CD8-positive, alpha-beta memory T cell (primary cell): ENCODE measurements at regions not wholly inside any gene's neighbourhood (a gene's known extent, or its start where the extent isn't known, plus 50 kb on each side); places are given as distances from the start of the nearest gene placed in this dataset.

Source experiments
- CTCF ChIA-PET: fragments of 350-600 bp; sonication (Branson Sonifier 250); formaldehyde crosslinking; loops from one replicate; lab custom pipeline; 2021; ENCODE audit warnings: antibody characterized with exemption; lab: Charles Lee
- POLR2A ChIA-PET: fragments of 350-600 bp; sonication (Branson Sonifier 250); formaldehyde crosslinking; loops from one replicate; lab custom pipeline; 2021; ENCODE audit warnings: antibody characterized with exemption; lab: Charles Lee
- DNase-seq, 5 donors: peaks; one replicate each; pipeline versions ENCODE4 v3.0.0 to v3.0.0-alpha.2; 2020 to 2022; ENCODE audit warnings: mixed read lengths in 1 of 5
- H3K27ac ChIP-seq: one replicate; pipeline ENCODE4 v1.7.0; 2013; ENCODE audit warnings: low read depth, mild to moderate bottlenecking, low read length, moderate library complexity
- H3K27me3 ChIP-seq: 2 replicates; pipeline ENCODE4 v1.7.0; 2013; ENCODE audit warnings: low read length, mild to moderate bottlenecking; ENCODE audit not compliant: insufficient read depth, poor library complexity, severe bottlenecking
- H3K36me3 ChIP-seq: 2 replicates; pipeline ENCODE4 v1.7.0; 2013; ENCODE audit warnings: mild to moderate bottlenecking, low read length, moderate library complexity; ENCODE audit not compliant: insufficient read depth
- H3K4me1 ChIP-seq: 2 replicates; pipeline ENCODE4 v1.7.0; 2013; ENCODE audit warnings: mild to moderate bottlenecking, low read length, moderate library complexity; ENCODE audit not compliant: insufficient read depth
- H3K4me3 ChIP-seq: 2 replicates; pipeline ENCODE4 v1.7.0; 2013; ENCODE audit warnings: mild to moderate bottlenecking, low read length
- H3K9me3 ChIP-seq: 2 replicates; pipeline ENCODE4 v1.7.0; 2013; ENCODE audit warnings: mild to moderate bottlenecking, low read length
- H3K27ac Mint-ChIP-seq, 8 donors: one replicate each; pipeline ENCODE4 v1.8.0; 2020 to 2021; ENCODE audit warnings: mixed read lengths in 8 of 8, mild to moderate bottlenecking in 6 of 8, inconsistent platforms in 3 of 8, moderate library complexity in 3 of 8
- H3K27me3 Mint-ChIP-seq, 2 donors: one replicate each; pipeline ENCODE4 v1.8.0; 2020 to 2021; ENCODE audit warnings: mixed read lengths in 2 of 2, mild to moderate bottlenecking in 1 of 2, moderate library complexity in 1 of 2
- H3K36me3 Mint-ChIP-seq, 3 donors: one replicate each; pipeline ENCODE4 v1.8.0; 2020 to 2021; ENCODE audit warnings: mixed read lengths in 3 of 3, inconsistent platforms in 1 of 3, mild to moderate bottlenecking in 1 of 3
- H3K4me1 Mint-ChIP-seq, 3 donors: one replicate each; pipeline ENCODE4 v1.8.0; 2020 to 2021; ENCODE audit warnings: mixed read lengths in 3 of 3, inconsistent platforms in 1 of 3, mild to moderate bottlenecking in 1 of 3
- H3K4me3 Mint-ChIP-seq, 7 donors: one replicate each; pipeline ENCODE4 v1.8.0; 2020 to 2021; ENCODE audit warnings: mixed read lengths in 7 of 7, mild to moderate bottlenecking in 6 of 7, moderate library complexity in 4 of 7, inconsistent platforms in 2 of 7
- H3K9me3 Mint-ChIP-seq, 5 donors: one replicate each; pipeline ENCODE4 v1.8.0; 2020 to 2022; ENCODE audit warnings: mixed read lengths in 5 of 5, mild to moderate bottlenecking in 3 of 5, moderate library complexity in 2 of 5, inconsistent platforms in 1 of 5

GRCh38 chr14:43649508-43649907 lies 857.6 kb downstream of the FSCB start:
- H3K27ac Mint-ChIP-seq, result no peak overlapping the region
- DNase-seq, result no peak
- H3K4me1 Mint-ChIP-seq, result no peaks in the 10 kb centered on the region
- H3K36me3 Mint-ChIP-seq, result no peaks in the 10 kb centered on the region
- H3K9me3 ChIP-seq, result no peaks in the 10 kb centered on the region
- no peak overlapping the region for H3K27ac ChIP-seq
- no peaks in the 10 kb centered on the region for H3K27me3 ChIP-seq
- H3K27me3 Mint-ChIP-seq, result no peaks in the 10 kb centered on the region
- ChIA-PET POLR2A (no interaction called here), CTCF (no interaction called here)
- H3K36me3 ChIP-seq, result no peaks in the 10 kb centered on the region
- no peak overlapping the region for H3K4me3 Mint-ChIP-seq
- H3K4me1 ChIP-seq, result no peaks in the 10 kb centered on the region
- peaks cover 9 to 21% (median 15%) of the 10 kb centered on the region in 5 donors for H3K9me3 Mint-ChIP-seq
- no peak overlapping the region for H3K4me3 ChIP-seq

GRCh38 chr14:43647302-43647701 lies 859.8 kb downstream of the FSCB start:
- Mint-ChIP-seq H3K4me3 (no peak overlapping the region), H3K36me3 (no peaks in the 10 kb centered on the region), H3K27ac (no peak overlapping the region), H3K9me3 (peaks cover 9 to 14% (median 11%) of the 10 kb centered on the region in 5 donors), H3K4me1 (no peaks in the 10 kb centered on the region), H3K27me3 (no peaks in the 10 kb centered on the region)
- Histone ChIP-seq H3K27ac (no peak overlapping the region), H3K9me3 (no peaks in the 10 kb centered on the region), H3K27me3 (no peaks in the 10 kb centered on the region), H3K36me3 (no peaks in the 10 kb centered on the region), H3K4me3 (no peak overlapping the region), H3K4me1 (no peaks in the 10 kb centered on the region)
- ChIA-PET POLR2A (no interaction called here), CTCF (no interaction called here)
- no peak for DNase-seq

GRCh38 chr14:43640718-43641267 lies 866.3 kb downstream of the FSCB start:
- Mint-ChIP-seq H3K9me3 (peaks cover 0 to 12% (median 6%) of the 10 kb centered on the region in 5 donors), H3K27ac (no peak overlapping the region), H3K4me3 (no peak overlapping the region), H3K36me3 (no peaks in the 10 kb centered on the region), H3K27me3 (no peaks in the 10 kb centered on the region), H3K4me1 (no peaks in the 10 kb centered on the region)
- Histone ChIP-seq H3K4me3 (no peak overlapping the region), H3K36me3 (no peaks in the 10 kb centered on the region), H3K27ac (no peak overlapping the region), H3K9me3 (no peaks in the 10 kb centered on the region), H3K27me3 (no peaks in the 10 kb centered on the region), H3K4me1 (no peaks in the 10 kb centered on the region)
- ChIA-PET POLR2A (no interaction called here), CTCF (no interaction called here)
- DNase-seq, result no peak

- ChIA-PET POLR2A (no interaction called here), CTCF (no interaction called here)
- no peaks in the 10 kb centered on the region for H3K27me3 Mint-ChIP-seq
- H3K27ac Mint-ChIP-seq, result no peak overlapping the region
- peaks cover 5 to 16% (median 8%) of the 10 kb centered on the region in 5 donors for H3K9me3 Mint-ChIP-seq
- H3K4me3 Mint-ChIP-seq, result no peak overlapping the region
- H3K9me3 ChIP-seq, result no peaks in the 10 kb centered on the region
- DNase-seq, result no peak
- no peaks in the 10 kb centered on the region for H3K27me3 ChIP-seq
- H3K4me1 Mint-ChIP-seq, result no peaks in the 10 kb centered on the region
- no peaks in the 10 kb centered on the region for H3K36me3 Mint-ChIP-seq
- no peaks in the 10 kb centered on the region for H3K36me3 ChIP-seq
- H3K4me1 ChIP-seq, result no peaks in the 10 kb centered on the region
- H3K27ac ChIP-seq, result no peak overlapping the region
- no peak overlapping the region for H3K4me3 ChIP-seq
These were observed 881.8 kb downstream of the FSCB start for GRCh38 chr14:43625294-43625693.

- H3K4me1 ChIP-seq, result no peaks in the 10 kb centered on the region
- Mint-ChIP-seq H3K4me1 (no peaks in the 10 kb centered on the region), H3K4me3 (no peak overlapping the region), H3K9me3 (peaks cover 4 to 12% (median 5%) of the 10 kb centered on the region in 5 donors), H3K27me3 (no peaks in the 10 kb centered on the region), H3K27ac (no peak overlapping the region), H3K36me3 (no peaks in the 10 kb centered on the region)
- H3K27ac ChIP-seq, result no peak overlapping the region
- CTCF ChIA-PET, result no interaction called here
- H3K4me3 ChIP-seq, result no peak overlapping the region
- no peak for DNase-seq
- no peaks in the 10 kb centered on the region for H3K36me3 ChIP-seq
- no peaks in the 10 kb centered on the region for H3K27me3 ChIP-seq
- POLR2A ChIA-PET, result no interaction called here
- H3K9me3 ChIP-seq, result no peaks in the 10 kb centered on the region
These were observed 885.8 kb downstream of the FSCB start for GRCh38 chr14:43621282-43621681.

GRCh38 chr14:43595096-43595772 lies 911.8 kb downstream of the FSCB start:
- Mint-ChIP-seq H3K27ac (no peak overlapping the region), H3K4me1 (no peaks in the 10 kb centered on the region), H3K9me3 (peaks cover 5 to 14% (median 10%) of the 10 kb centered on the region in 5 donors), H3K4me3 (no peak overlapping the region), H3K27me3 (no peaks in the 10 kb centered on the region), H3K36me3 (no peaks in the 10 kb centered on the region)
- CTCF ChIA-PET, result no interaction called here
- Histone ChIP-seq H3K36me3 (no peaks in the 10 kb centered on the region), H3K4me3 (no peak overlapping the region), H3K27me3 (no peaks in the 10 kb centered on the region), H3K4me1 (no peaks in the 10 kb centered on the region), H3K27ac (no peak overlapping the region), H3K9me3 (no peaks in the 10 kb centered on the region)
- DNase-seq, result no peak
- POLR2A ChIA-PET, result no interaction called here

GRCh38 chr14:43591776-43592175 lies 915.3 kb downstream of the FSCB start:
- ChIA-PET POLR2A (no interaction called here), CTCF (no interaction called here)
- Histone ChIP-seq H3K4me1 (no peaks in the 10 kb centered on the region), H3K9me3 (no peaks in the 10 kb centered on the region), H3K36me3 (no peaks in the 10 kb centered on the region), H3K27me3 (no peaks in the 10 kb centered on the region), H3K27ac (no peak overlapping the region), H3K4me3 (no peak overlapping the region)
- H3K4me1 Mint-ChIP-seq, result no peaks in the 10 kb centered on the region
- no peak overlapping the region for H3K4me3 Mint-ChIP-seq
- no peak overlapping the region for H3K27ac Mint-ChIP-seq
- DNase-seq, result no peak
- peaks cover 4 to 9% (median 7%) of the 10 kb centered on the region in 5 donors for H3K9me3 Mint-ChIP-seq
- H3K36me3 Mint-ChIP-seq, result no peaks in the 10 kb centered on the region
- H3K27me3 Mint-ChIP-seq, result peaks cover 0 to 1% of the 10 kb centered on the region in 2 donors

GRCh38 chr14:43587183-43587582 lies 919.9 kb downstream of the FSCB start:
- H3K27ac Mint-ChIP-seq, result no peak overlapping the region
- H3K36me3 Mint-ChIP-seq, result no peaks in the 10 kb centered on the region
- Histone ChIP-seq H3K4me1 (no peaks in the 10 kb centered on the region), H3K4me3 (no peak overlapping the region), H3K27me3 (no peaks in the 10 kb centered on the region), H3K36me3 (no peaks in the 10 kb centered on the region), H3K9me3 (no peaks in the 10 kb centered on the region), H3K27ac (no peak overlapping the region)
- DNase-seq, result no peak
- no peaks in the 10 kb centered on the region for H3K4me1 Mint-ChIP-seq
- peaks cover 0 to 1% of the 10 kb centered on the region in 2 donors for H3K27me3 Mint-ChIP-seq
- ChIA-PET CTCF (no interaction called here), POLR2A (no interaction called here)
- no peak overlapping the region for H3K4me3 Mint-ChIP-seq
- peaks cover 3 to 10% (median 7%) of the 10 kb centered on the region in 5 donors for H3K9me3 Mint-ChIP-seq
